ENCODE measurements at regions not wholly inside any gene's neighbourhood (a gene's known extent, or its start where the extent isn't known, plus 50 kb on each side); places are given as distances from the start of the nearest gene placed in this dataset.

- TF ChIP-seq, protein P1, sequence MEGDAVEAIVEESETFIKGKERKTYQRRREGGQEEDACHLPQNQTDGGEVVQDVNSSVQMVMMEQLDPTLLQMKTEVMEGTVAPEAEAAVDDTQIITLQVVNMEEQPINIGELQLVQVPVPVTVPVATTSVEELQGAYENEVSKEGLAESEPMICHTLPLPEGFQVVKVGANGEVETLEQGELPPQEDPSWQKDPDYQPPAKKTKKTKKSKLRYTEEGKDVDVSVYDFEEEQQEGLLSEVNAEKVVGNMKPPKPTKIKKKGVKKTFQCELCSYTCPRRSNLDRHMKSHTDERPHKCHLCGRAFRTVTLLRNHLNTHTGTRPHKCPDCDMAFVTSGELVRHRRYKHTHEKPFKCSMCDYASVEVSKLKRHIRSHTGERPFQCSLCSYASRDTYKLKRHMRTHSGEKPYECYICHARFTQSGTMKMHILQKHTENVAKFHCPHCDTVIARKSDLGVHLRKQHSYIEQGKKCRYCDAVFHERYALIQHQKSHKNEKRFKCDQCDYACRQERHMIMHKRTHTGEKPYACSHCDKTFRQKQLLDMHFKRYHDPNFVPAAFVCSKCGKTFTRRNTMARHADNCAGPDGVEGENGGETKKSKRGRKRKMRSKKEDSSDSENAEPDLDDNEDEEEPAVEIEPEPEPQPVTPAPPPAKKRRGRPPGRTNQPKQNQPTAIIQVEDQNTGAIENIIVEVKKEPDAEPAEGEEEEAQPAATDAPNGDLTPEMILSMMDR (IDR thresholded peaks at IDR 0.05; ENCODE audit: insufficient read depth, low read depth, low read length): no peak
- no peak for TF ChIP-seq EZH2 (IDR thresholded peaks at IDR 0.05; ENCODE audit: insufficient read depth, low read length)
These were observed 244.7 kb upstream of the RPS23 start for GRCh38 chr5:82522897-82523296.
